Suppressor macrophage (primary cell): ENCODE measurements at regions not wholly inside any gene's neighbourhood (a gene's known extent, or its start where the extent isn't known, plus 50 kb on each side); places are given as distances from the start of the nearest gene placed in this dataset.
"Not testable (repeated sequence)": the region's sequence is repeated elsewhere in the genome, so short reads cannot be mapped to it uniquely, and the experiment has no call there.

Source experiments
- DNase-seq, 4 experiments: peaks; one replicate each; pipeline ENCODE4 v3.0.0-alpha.2; 2020 to 2022

- no peak for DNase-seq
Observed at GRCh38 chr5:57069115-57069835, 104.6 kb upstream of the GPBP1 start.

DNA sequence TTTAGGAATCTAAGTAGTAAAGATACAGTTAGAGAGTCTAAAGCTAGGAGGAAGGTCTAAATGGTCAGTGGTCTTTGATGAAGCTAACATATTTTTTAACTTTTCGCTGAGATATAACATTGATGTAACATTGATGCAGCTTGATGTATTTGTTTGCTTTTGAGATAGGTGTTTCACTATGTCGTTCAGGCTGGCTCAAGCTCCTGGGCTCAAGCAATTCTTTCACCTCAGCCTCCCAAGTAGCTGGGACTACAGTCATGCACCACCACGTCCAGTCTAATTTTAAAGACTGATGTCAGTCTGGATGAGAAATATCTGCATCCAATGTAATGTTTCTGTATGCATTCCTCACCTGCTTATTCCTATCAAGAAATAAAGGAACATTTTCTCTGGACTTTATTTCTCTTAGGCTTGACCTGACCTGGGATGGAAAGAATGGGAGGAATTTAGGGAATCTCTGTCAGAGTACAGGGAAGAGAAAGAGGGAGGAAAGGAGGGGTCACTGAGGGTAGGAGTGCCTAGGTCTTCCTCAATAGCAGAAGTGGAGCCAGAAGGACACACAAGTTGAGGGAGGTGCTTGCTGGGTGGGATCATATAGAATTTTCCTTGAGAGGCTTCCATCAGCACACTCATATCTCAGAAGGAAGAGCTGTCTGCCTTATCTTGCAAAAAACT is 101.5 kb upstream of the GPBP1 start:
- DNase-seq, result no peak

- DNase-seq, result peak; percentile 7 to 33 (median 15)
Observed at GRCh38 chr5:57082441-57083067, 91.3 kb upstream of the GPBP1 start.

- DNase-seq, result no peak
Observed at GRCh38 chr5:57085306-57086081, 88.4 kb upstream of the GPBP1 start.

DNA sequence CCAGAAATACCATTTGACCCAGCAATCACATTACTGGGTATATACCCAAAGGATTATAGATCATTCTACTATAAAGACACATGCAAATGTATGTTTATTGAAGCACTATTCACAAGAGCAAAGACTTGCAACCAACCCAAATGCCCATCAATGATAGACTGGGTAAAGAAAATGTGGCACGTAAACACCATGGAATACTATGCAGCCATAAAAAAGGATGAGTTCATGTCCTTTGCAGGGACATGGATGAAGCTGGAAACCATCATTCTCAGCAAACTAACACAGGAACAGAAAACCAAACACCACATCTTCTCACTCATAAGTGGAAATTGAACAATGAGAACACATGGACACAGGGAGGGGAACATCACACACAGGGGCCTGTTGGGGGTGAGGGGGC is 85.9 kb upstream of the GPBP1 start:
- not testable (repeated sequence) for DNase-seq

GRCh38 chr5:57094753-57095683 is 78.8 kb upstream of the GPBP1 start:
- DNase-seq, result peak in 2 of 4 experiments; percentile 6 to 21

DNA sequence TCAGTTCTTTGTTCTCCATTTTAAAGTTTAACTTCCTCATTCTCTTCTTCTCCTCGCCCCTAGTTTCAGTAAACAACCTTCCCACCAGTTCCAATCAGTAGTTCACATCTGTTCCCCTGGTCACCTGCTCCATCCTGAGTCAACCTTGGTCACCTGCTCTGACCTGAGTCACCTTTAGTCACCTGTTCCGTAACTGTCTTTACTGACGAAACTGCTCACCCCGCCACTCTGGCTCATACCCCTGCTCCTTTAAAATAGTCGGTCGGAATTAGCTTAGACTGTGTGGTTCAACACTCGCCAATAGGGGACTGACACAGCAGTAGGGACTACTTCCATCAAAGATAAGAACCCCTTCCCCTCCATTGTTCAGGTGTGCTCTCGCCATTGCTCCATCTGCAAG is 76.3 kb upstream of the GPBP1 start:
- DNase-seq, result peak in 2 of 4 experiments; percentile 12 to 13

DNA sequence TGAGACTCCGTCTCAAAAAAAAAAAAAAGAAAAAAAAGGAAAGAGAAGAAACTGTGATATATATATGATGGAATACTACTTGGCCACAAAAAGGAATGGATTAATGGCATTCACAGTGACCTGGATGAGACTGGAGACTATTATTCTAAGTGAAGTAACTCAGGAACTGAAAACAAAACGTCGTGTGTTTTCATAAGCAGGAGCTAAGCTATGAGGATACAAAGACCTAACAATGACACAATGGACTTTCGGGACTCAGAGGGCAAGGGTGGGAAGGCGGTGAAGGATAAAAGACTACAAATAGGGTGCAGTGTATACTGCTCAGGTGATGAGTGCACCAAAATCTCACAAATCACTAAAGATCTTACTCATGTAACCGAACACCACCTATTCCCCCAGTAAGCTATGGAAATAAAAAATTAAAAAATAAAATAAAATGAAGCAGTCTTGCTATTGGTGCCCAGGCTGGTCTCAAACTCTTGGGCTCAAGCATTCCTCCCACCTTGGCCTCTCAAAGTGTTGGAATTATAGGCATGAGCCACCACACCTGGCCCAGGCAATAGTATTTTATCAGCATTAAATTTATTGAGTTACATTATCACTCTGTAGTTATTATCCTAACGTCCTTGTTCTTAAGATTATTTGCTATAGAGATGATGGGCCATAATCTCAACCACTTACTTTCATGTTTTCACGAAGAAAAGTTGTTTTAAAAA is 71.5 kb upstream of the GPBP1 start:
- no peak for DNase-seq

DNA sequence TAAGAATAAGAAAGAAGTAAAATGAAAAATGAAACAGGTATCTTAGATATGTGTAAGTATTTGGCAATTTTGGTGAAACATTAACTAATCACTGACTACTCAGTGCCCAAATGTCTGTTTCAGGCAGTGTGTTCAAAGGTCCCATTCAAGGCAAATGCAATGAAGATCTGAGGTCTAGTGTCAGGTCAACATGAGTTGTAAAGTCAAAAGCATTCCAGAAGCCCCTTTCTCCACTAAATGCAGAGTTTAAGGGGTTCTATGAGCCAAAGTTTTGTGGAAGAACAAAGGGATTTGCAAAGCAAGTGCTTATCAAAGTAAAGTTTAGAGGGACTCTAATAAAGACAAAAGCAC is 71.0 kb upstream of the GPBP1 start:
- DNase-seq, result no peak

DNA sequence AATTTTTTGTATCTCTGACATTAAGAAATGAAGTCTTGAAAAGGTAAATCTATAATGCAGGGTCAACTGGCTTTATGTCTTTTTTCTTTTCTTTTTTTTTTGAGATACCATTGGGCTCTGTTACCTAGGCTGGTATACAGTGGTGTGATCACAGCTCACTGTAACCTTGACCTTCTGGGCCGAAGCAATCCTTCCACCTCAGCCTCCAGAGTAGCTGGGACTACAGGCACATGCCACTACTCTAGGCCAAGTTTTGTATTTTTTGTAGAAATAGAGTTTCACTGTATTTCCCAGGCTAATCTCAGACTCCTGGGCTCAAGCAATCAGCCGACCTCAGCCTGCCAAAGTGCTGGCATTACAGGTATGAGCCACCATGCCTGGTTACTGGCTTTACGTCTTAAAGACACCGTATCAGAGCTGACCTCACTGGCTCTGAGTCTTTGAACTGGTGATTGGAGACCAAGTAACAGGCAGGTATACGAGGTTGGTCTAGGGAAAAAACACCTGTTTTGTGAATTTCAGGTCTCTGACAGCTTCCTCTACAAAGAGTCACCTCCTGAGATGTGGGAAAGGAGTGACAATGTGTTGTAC is 70.4 kb upstream of the GPBP1 start:
- DNase-seq, result no peak

GRCh38 chr5:57106661-57107060 is 67.2 kb upstream of the GPBP1 start:
- no peak for DNase-seq

DNA sequence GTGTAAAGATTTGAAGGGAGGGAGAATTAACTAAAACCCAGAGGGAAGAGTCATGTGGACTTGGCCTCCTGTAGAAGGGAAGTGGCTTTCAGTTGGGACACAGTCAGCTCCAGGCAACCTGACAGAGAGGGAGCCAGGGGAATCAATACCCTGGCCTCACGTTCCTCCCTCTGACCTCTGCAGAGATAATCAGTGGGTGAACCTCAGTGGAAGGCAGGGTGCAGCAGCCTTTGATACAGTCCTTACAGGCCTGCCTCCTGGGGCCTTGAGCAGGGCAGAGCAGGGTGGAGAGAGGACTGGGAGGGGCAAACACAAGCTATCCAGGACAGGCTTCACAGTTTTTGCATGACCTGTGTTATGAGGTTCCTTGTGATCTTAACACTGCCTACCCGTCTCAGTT is 61.9 kb upstream of the GPBP1 start:
- DNase-seq, result no peak

DNA sequence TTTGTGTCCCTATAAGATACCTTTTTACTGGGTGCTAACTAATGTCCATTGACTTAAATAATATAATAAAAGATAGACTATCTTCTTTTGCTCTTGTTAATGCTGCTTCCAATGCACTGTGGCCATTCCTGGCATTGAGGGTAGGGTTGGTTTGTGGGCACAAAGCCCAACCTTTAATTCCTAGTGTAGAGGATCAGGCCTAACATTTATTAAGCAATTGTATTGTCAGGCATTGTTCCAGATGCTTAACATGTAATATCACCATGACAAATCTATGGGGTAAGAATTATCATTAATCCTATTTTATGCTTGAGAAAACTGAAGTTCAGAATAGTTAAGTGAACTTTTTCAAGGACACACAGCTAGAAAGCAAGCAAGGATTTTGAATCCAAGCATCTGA is 60.4 kb upstream of the GPBP1 start:
- DNase-seq, result no peak

DNA sequence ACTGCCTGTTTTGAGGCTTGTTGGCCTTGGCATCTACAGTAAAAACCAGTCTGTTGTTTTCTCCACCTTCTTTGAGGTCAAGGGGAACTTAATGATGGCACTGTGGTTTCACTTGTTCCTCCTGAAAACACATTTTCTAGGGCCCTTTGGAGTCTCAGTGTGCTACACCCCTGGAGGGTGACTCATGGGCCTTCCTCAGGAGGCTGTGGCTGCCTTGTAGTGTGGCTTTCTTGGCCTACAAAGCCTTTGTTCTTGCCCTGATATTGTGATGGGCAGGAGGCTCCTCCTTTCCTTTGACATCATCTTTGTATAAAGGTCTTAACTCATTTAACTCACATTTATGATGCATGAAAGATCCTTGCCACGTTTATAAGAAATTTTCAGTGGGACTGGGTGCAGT is 56.3 kb upstream of the GPBP1 start:
- peak in 3 of 4 experiments; percentile 16 to 26 (median 26) for DNase-seq

DNA sequence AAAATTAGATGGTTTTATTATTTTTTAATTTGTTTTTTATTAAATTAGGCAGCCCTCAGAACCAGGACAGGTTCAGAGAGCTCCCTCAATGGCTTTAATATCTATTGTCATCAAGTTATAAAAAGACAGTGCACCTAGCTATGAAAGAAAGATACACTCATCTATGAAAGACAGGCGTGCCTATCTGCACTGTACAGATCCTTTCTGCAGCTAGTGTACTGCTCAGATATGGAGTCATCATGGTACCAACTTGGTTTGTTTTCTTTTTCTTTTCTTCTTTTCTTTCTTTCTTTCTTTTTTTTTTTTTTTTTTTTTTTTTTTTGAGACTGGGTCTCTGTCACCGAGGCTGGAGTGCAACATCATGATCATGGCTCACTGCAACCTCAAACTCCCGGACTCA is 54.8 kb upstream of the GPBP1 start:
- no peak for DNase-seq

- DNase-seq, result no peak
Observed at GRCh38 chr5:57124014-57124413, 49.8 kb upstream of the GPBP1 start.
